PFSK-1 (cell line): ENCODE measurements at regions not wholly inside any gene's neighbourhood (a gene's known extent, or its start where the extent isn't known, plus 50 kb on each side); places are given as distances from the start of the nearest gene placed in this dataset.

Source experiments
- FOXP2 ChIP-seq: optimal IDR thresholded peaks from 2 replicates; pipeline ENCODE3; 2011; ENCODE audit warnings: borderline replicate concordance, control low read depth, inconsistent platforms; ENCODE audit not compliant: insufficient read depth; ENCODE audit errors: extremely low read length, extremely low read depth
- POLR2AphosphoS5 ChIP-seq: IDR thresholded peaks from 2 replicates; pipeline ENCODE4 v1.6.1; 2012; ENCODE audit warnings: low read depth, mild to moderate bottlenecking, control low read depth, low read length, moderate library complexity
- REST ChIP-seq, 2 experiments: IDR thresholded peaks; 2 replicates each; pipeline versions ENCODE4 v1.6.1 to v1.8.0; 2011 to 2012; ENCODE audit warnings: low read depth in 2 of 2, low read length in 2 of 2, control low read depth in 1 of 2, inconsistent platforms in 1 of 2, mild to moderate bottlenecking in 1 of 2, moderate library complexity in 1 of 2; ENCODE audit not compliant: insufficient read depth in 1 of 2
- SIN3A ChIP-seq: IDR thresholded peaks from 2 replicates; pipeline ENCODE4 v1.6.1; 2012; ENCODE audit warnings: mild to moderate bottlenecking, low read length, moderate library complexity, borderline replicate concordance; ENCODE audit not compliant: insufficient read depth
- TAF1 ChIP-seq: IDR thresholded peaks from 2 replicates; pipeline ENCODE4 v1.6.1; 2012; ENCODE audit warnings: low read length, control low read depth, borderline replicate concordance; ENCODE audit not compliant: insufficient read depth

- no peak for TF ChIP-seq TAF1
- no peak for TF ChIP-seq SIN3A
- TF ChIP-seq POLR2AphosphoS5: no peak
- TF ChIP-seq REST (IDR thresholded peaks at IDR 0.05; ENCODE audit: insufficient read depth in 1 of 2, low read depth in 2 of 2, low read length in 2 of 2): no peak
- no peak for TF ChIP-seq FOXP2
Observed at GRCh38 chr6:146896062-146896813, 297.5 kb downstream of the ADGB start.

DNA sequence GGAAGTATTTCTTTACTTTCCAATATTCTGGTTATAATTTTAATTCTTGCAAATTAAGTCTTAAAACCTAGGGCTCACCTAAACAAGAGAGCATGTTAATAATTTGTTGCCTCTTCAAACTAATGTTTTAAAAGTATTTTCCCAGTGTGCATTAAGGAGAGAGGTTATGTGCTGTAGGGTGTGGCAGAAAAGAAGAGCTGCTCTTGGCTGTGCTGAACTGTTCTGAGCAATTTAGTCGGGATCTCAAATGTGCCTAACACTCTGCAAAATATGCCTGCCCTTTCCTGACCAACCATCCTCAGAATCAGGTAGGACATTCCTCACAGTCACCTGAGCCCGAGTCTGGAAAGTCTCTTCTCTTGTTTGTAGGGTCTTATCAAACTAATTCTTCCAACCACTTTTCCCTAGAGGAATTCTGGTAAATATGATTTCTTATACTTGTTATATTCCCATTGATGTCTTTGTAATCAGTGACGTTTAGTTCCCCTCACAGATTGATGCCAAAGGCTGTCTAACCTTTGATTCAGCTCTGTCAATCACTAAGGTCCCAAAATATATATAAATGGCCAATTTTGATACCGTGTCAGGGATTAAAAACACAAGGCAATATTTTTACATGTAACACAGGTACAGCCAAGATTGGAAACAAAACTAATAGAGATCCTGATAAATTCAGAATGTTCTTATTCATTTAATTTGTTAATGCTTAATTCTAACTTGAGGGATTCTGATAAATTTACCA is 298.4 kb downstream of the ADGB start:
- no peak for TF ChIP-seq FOXP2
- no peak for TF ChIP-seq SIN3A
- TF ChIP-seq TAF1: no peak
- no peak for TF ChIP-seq POLR2AphosphoS5
- TF ChIP-seq REST (IDR thresholded peaks at IDR 0.05; ENCODE audit: insufficient read depth in 1 of 2, low read depth in 2 of 2, low read length in 2 of 2): no peak

DNA sequence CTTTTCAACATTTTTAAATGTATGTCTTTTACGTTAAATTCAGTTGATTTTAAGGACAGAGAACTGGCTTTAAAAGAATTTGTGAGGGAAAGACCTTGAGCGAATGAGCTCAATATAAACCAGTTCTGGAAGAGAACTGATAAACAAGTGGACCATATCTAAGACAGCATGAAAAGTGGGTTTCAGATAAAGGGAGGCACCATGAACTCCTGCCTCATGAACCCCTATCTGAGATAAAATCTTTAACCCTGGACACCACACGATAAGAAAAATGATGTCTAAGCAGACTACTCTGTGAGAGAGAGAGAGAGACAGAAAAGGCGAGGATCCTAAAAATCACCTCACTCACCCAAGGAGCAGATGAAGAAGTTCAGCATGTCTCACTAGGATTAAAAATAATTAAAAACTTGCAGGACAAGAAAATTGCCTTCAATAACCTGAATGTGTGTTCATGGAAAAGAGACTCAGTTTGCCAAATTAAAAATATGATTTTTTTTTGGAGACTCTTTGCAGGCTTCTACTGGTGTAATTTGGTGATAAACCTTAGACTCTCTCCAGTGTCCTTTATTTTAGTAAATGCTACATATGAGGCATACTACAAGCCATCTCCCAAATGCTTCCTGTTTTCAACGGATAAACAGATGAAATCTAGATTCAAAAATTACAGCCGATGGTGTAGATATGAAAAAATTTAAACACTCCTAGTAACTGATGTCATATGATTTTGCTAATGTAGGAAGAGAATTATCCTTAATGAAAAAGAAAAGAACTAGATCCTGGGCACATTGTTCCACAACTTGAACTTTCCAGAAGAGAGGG is 299.5 kb downstream of the ADGB start:
- TF ChIP-seq FOXP2 (no peak), SIN3A (no peak), REST (IDR thresholded peaks at IDR 0.05; ENCODE audit: insufficient read depth in 1 of 2, low read depth in 2 of 2, low read length in 2 of 2) (no peak), TAF1 (no peak), POLR2AphosphoS5 (no peak)

- TF ChIP-seq SIN3A: no peak
- TF ChIP-seq FOXP2: no peak
- TF ChIP-seq POLR2AphosphoS5: no peak
- no peak for TF ChIP-seq REST (IDR thresholded peaks at IDR 0.05; ENCODE audit: insufficient read depth in 1 of 2, low read depth in 2 of 2, low read length in 2 of 2)
- TF ChIP-seq TAF1: no peak
Observed at GRCh38 chr6:146898888-146899227, 300.1 kb downstream of the ADGB start.
